H1 (cell line): ENCODE measurements at regions not wholly inside any gene's neighbourhood (a gene's known extent, or its start where the extent isn't known, plus 50 kb on each side); places are given as distances from the start of the nearest gene placed in this dataset.

Experiments
- ATF2 ChIP-seq: IDR thresholded peaks from 2 replicates; pipeline ENCODE4 v1.6.1; 2012; ENCODE audit warnings: low read length, inconsistent platforms
- BCL11A ChIP-seq, 2 experiments: IDR thresholded peaks; one replicate each; pipeline ENCODE4 v1.6.1; 2011; ENCODE audit warnings: low read depth in 2 of 2, low read length in 2 of 2, mild to moderate bottlenecking in 2 of 2
- CBX5 ChIP-seq: fragments of 300-800, 300-1000 bp; sonication (generic); IDR thresholded peaks from 2 replicates; pipeline ENCODE4 v1.7.1; 2016; ENCODE audit warnings: antibody characterized with exemption, low read length, low read depth
- CEBPB ChIP-seq: IDR thresholded peaks from 2 replicates; pipeline ENCODE4 v1.6.1; 2012; ENCODE audit warnings: low read depth, low read length
- CHD2 ChIP-seq: IDR thresholded peaks from 2 replicates; pipeline ENCODE4 v1.6.1; 2012; ENCODE audit warnings: low read length, improper control_type of control experiment
- CREB1 ChIP-seq: IDR thresholded peaks from 2 replicates; pipeline ENCODE4 v1.6.1; 2012; ENCODE audit warnings: inconsistent platforms
- CTBP2 ChIP-seq: IDR thresholded peaks from 2 replicates; pipeline ENCODE4 v1.7.0; 2011; ENCODE audit warnings: borderline replicate concordance, mild to moderate bottlenecking, moderate library complexity, mixed read lengths, low read length; ENCODE audit not compliant: insufficient read depth, insufficient read length
- FOSL1 ChIP-seq: IDR thresholded peaks from 2 replicates; pipeline ENCODE4 v1.6.1; 2011; ENCODE audit warnings: mild to moderate bottlenecking, low read depth, low read length, moderate library complexity; ENCODE audit not compliant: insufficient read depth
- JUN ChIP-seq: IDR thresholded peaks from 2 replicates; pipeline ENCODE4 v1.6.1; 2011; ENCODE audit warnings: low read depth, mild to moderate bottlenecking, improper control_type of control experiment, low read length
- KDM1A ChIP-seq: fragments of 200-600, 300-600 bp; sonication (generic); IDR thresholded peaks from 2 replicates; pipeline ENCODE4 v1.7.1; 2016; ENCODE audit warnings: mild to moderate bottlenecking, low read length, borderline replicate concordance
- KDM4A ChIP-seq: IDR thresholded peaks from one replicate; pipeline ENCODE4 v1.7.1; 2012; ENCODE audit warnings: low read depth, mild to moderate bottlenecking, moderate library complexity, low read length, inconsistent platforms; ENCODE audit not compliant: severe bottlenecking
- NRF1 ChIP-seq: IDR thresholded peaks from 2 replicates; pipeline ENCODE4 v1.6.1; 2011; ENCODE audit warnings: mild to moderate bottlenecking, low read depth, low read length, improper control_type of control experiment
- PHF8 ChIP-seq: fragments of 200-600 bp; sonication (generic); conservative IDR thresholded peaks from 2 replicates; pipeline ENCODE4 v1.7.1; 2012; ENCODE audit warnings: low read depth, mild to moderate bottlenecking, inconsistent platforms, low read length, moderate library complexity
- POLR2A ChIP-seq, 2 experiments: IDR thresholded peaks; 1 replicate in 1 of 2; 2 replicates in 1 of 2; pipeline ENCODE4 v1.6.1; 2011; ENCODE audit warnings: low read depth in 2 of 2, low read length in 2 of 2, mild to moderate bottlenecking in 2 of 2; ENCODE audit errors: control extremely low read depth in 1 of 2
- RBBP5 ChIP-seq: IDR thresholded peaks from 2 replicates; pipeline ENCODE4 v1.7.1; 2012; ENCODE audit warnings: low read depth, mild to moderate bottlenecking, inconsistent platforms, low read length, moderate library complexity, borderline replicate concordance
- RNF2 ChIP-seq: fragments of 200-900, 300-1000 bp; sonication (generic); IDR thresholded peaks from 2 replicates; pipeline ENCODE4 v1.7.1; 2016; ENCODE audit warnings: borderline replicate concordance, low read depth, mild to moderate bottlenecking, antibody characterized with exemption, low read length; ENCODE audit not compliant: poor library complexity, severe bottlenecking; ENCODE audit errors: missing control alignments
- SIX5 ChIP-seq: IDR thresholded peaks from 2 replicates; pipeline ENCODE4 v1.6.1; 2011; ENCODE audit warnings: mild to moderate bottlenecking, low read depth, low read length
- TAF1 ChIP-seq: IDR thresholded peaks from 2 replicates; pipeline ENCODE4 v1.6.1; 2011; ENCODE audit warnings: mild to moderate bottlenecking, low read depth, low read length
- USF2 ChIP-seq: IDR thresholded peaks from 2 replicates; pipeline ENCODE4 v1.6.1; 2011; ENCODE audit warnings: low read length, improper control_type of control experiment

GRCh38 chr6:22099923-22100322, 196.9 kb downstream of the PRL start (continued):
- TF ChIP-seq JUN: no peak
- no peak for TF ChIP-seq USF2
- no peak for TF ChIP-seq CTBP2
- TF ChIP-seq TAF1: no peak
- TF ChIP-seq CEBPB: no peak
- no peak for TF ChIP-seq PHF8
- no peak for TF ChIP-seq FOSL1
- TF ChIP-seq SIX5: no peak
- no peak for TF ChIP-seq CREB1
- TF ChIP-seq CHD2: no peak
- no peak for TF ChIP-seq POLR2A (IDR thresholded peaks at IDR 0.05; ENCODE audit: control extremely low read depth in 1 of 2, low read depth in 2 of 2, low read length in 2 of 2)
- no peak for TF ChIP-seq KDM4A
- TF ChIP-seq RNF2: no peak
- TF ChIP-seq ATF2: no peak
- no peak for TF ChIP-seq CBX5
- TF ChIP-seq RBBP5: no peak
- TF ChIP-seq KDM1A: no peak
- TF ChIP-seq NRF1: no peak
- TF ChIP-seq BCL11A (IDR thresholded peaks at IDR 0.05; ENCODE audit: low read depth in 2 of 2, low read length in 2 of 2): no peak
- TF ChIP-seq, all 59 proteins: peak for 0
